ENCODE measurements at regions not wholly inside any gene's neighbourhood (a gene's known extent, or its start where the extent isn't known, plus 50 kb on each side); places are given as distances from the start of the nearest gene placed in this dataset.

GRCh38 chr5:120843390-120843980 lies 379.4 kb downstream of the PRR16 start:
- TF ChIP-seq CTCF (IDR thresholded peaks at IDR 0.05; ENCODE audit: low read depth, low read length, poor library complexity, severe bottlenecking): no peak
- TF ChIP-seq EZH2phosphoT487 (IDR thresholded peaks at IDR 0.05; ENCODE audit: borderline replicate concordance, low read length): no peak
